HG03558 (cell line): ENCODE measurements at regions not wholly inside any gene's neighbourhood (a gene's known extent, or its start where the extent isn't known, plus 50 kb on each side); places are given as distances from the start of the nearest gene placed in this dataset.

ENCODE experiments used
- ATAC-seq: cut with Tn5 transposase; IDR thresholded peaks from one replicate; pipeline ENCODE4 v1.9.1; 2021; ENCODE audit warnings: moderate number of reproducible peaks; ENCODE audit not compliant: unreplicated experiment; ENCODE audit errors: extremely low read depth

GRCh38 chr2:39608686-39609441 lies 56.9 kb upstream of the TMEM178A start:
- no peak for ATAC-seq

- no peak for ATAC-seq
Measured at GRCh38 chr2:39609917-39610316, 55.8 kb upstream of the TMEM178A start.

GRCh38 chr2:39615675-39616074 lies 50.0 kb upstream of the TMEM178A start:
- no peak for ATAC-seq
